ENCODE measurements at regions not wholly inside any gene's neighbourhood (a gene's known extent, or its start where the extent isn't known, plus 50 kb on each side); places are given as distances from the start of the nearest gene placed in this dataset.

DNA sequence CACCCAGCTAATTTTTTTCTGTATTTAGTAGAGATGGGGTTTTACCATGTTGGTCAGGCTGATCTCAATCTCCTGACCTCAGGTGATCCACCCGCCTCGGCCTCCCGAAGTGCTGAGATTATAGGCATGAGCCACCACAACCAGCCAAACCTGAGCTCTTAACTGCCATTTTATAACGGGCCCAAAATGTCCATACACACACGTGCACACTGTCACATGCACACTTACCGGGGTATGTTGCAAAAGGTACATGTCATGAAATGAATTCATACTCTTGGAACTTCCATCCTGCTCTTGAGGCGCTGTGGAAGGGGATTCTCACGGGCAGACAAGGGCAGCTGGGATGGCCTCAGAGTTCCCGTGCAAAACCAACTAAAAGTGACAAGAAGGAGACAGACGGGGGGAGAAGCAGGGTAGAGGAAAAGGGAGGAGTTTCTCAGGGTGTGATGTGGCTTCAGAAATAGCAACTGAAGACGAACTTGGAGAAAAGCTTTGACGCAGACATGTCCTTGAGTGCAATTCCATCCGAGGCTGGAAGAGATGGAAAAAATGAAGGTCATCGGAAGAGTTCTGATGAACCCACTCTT lies 110.9 kb downstream of the BDH1 start:
- Histone ChIP-seq H3K36me3 (ENCODE audit: low read depth) (no peaks in the 10 kb centered on the region), H3K9me3 (no peaks in the 10 kb centered on the region), H3K4me3 (no peak overlapping the region), H3K4me1 (ENCODE audit: low read depth) (no peaks in the 10 kb centered on the region)
- no peak for DNase-seq
- intact Hi-C loops (cut with DNase I, micrococcal nuclease): no loop called here
- no peak for ATAC-seq
- TF ChIP-seq, protein P1, sequence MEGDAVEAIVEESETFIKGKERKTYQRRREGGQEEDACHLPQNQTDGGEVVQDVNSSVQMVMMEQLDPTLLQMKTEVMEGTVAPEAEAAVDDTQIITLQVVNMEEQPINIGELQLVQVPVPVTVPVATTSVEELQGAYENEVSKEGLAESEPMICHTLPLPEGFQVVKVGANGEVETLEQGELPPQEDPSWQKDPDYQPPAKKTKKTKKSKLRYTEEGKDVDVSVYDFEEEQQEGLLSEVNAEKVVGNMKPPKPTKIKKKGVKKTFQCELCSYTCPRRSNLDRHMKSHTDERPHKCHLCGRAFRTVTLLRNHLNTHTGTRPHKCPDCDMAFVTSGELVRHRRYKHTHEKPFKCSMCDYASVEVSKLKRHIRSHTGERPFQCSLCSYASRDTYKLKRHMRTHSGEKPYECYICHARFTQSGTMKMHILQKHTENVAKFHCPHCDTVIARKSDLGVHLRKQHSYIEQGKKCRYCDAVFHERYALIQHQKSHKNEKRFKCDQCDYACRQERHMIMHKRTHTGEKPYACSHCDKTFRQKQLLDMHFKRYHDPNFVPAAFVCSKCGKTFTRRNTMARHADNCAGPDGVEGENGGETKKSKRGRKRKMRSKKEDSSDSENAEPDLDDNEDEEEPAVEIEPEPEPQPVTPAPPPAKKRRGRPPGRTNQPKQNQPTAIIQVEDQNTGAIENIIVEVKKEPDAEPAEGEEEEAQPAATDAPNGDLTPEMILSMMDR (IDR thresholded peaks at IDR 0.05): no peak

DNA sequence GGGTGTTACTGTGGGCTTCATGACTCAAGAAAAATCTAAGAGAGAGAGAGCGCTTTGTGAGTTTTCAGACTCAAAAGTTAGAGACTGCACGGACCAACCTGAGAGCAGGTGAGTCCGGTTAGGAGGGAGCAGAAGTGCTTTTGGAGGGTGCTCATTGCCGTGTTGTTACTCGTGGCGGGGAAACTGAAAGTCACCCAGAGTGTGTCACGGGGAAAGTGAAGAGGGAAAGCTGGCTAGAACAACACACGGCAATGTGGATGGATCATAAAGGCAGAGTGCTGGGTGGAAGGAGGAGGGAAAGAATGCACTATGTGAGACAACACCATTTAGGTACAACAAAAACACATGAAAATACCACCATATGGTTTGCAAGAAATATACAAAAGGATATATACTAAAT lies 112.3 kb downstream of the BDH1 start:
- ATAC-seq (no peak), DNase-seq (no peak)
- Histone ChIP-seq H3K36me3 (ENCODE audit: low read depth) (no peaks in the 10 kb centered on the region), H3K9me3 (no peaks in the 10 kb centered on the region), H3K4me3 (no peak overlapping the region), H3K4me1 (ENCODE audit: low read depth) (no peaks in the 10 kb centered on the region)
- TF ChIP-seq, protein P1 (IDR thresholded peaks at IDR 0.05): no peak
- intact Hi-C loops (cut with DNase I, micrococcal nuclease): no loop called here

DNA sequence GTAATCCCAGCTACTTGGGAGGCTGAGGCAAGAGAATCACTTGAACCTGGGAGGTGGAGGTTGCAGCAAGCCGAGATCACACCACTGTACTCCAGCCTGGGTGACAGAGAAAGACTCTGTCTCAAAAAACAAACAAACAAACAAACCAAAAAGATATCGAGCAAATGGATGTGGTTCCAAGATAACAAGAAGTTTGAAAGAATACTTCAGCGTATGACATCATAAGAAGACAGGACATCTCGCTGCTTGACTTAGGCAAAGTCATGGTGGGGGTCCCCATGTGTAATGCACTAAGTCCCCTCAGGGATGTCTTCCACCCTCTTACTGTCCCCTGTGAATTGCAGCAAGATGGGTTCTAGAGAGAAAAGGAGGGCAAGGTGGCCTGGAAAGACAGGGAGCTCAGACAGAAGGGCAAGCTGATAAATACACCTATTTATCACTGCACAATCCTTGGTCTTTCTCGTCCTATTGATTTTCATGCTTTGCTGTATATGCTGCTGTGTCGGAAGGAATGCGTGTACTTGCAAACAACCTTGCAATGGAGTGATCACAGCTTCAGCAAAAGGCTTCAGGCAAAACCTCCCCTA lies 115.0 kb downstream of the BDH1 start:
- TF ChIP-seq, protein P1 (IDR thresholded peaks at IDR 0.05): no peak
- H3K36me3 ChIP-seq (ENCODE audit: low read depth): no peaks in the 10 kb centered on the region
- no peaks in the 10 kb centered on the region for H3K4me1 ChIP-seq (ENCODE audit: low read depth)
- no peak overlapping the region for H3K4me3 ChIP-seq
- DNase-seq (no peak), ATAC-seq (no peak)
- intact Hi-C loops (cut with DNase I, micrococcal nuclease): no loop called here
- no peaks in the 10 kb centered on the region for H3K9me3 ChIP-seq

DNA sequence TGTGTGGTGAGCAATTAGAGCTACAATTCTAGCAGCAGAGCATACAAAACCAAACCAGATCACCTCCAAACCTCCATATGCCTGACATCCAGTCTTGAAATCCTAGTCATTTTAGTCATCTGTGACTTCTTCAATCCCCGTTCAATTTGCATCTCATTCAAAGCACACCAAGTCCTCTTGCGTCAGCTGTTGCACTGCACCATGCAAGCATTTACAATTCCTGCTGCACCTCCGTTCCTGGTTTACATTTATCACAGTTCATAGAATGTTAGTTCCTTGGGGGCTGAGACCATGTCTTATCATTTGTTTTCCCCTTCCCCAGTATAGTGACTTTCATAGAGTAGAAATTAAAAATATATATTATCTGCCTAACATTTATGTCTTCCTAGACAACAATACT lies 116.9 kb downstream of the BDH1 start:
- no peak for ATAC-seq
- intact Hi-C loops (cut with DNase I, micrococcal nuclease): no loop called here

DNA sequence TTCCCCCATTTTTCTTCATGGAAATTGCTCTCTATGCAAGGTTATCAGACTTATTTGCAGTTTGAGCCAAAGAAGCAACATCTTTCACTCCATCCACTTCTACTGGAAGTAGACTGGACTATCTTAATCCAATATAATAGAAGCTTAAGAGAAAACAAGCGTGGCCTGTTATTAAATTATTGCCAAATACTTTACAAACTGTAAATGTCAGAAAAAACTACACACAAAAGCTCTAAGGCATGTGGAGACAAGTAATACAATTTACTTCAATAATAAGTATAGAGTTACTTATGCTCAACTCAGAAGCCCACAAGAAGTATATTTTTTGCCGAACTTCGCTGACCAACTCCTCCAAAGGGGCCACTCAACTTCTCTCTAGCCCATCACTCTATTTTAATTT lies 120.3 kb downstream of the BDH1 start:
- intact Hi-C loops (cut with DNase I, micrococcal nuclease): no loop called here
- TF ChIP-seq, protein P1 (IDR thresholded peaks at IDR 0.05): no peak
- H3K4me1 ChIP-seq (ENCODE audit: low read depth): no peaks in the 10 kb centered on the region
- H3K9me3 ChIP-seq: no peaks in the 10 kb centered on the region
- ATAC-seq (no peak), DNase-seq (no peak)
- H3K36me3 ChIP-seq (ENCODE audit: low read depth): no peaks in the 10 kb centered on the region
- H3K4me3 ChIP-seq: no peak overlapping the region

More for the DNA sequence above, 116.9 kb downstream of the BDH1 start:
- TF ChIP-seq, protein P1 (IDR thresholded peaks at IDR 0.05): no peak
- Histone ChIP-seq H3K36me3 (ENCODE audit: low read depth) (no peaks in the 10 kb centered on the region), H3K4me1 (ENCODE audit: low read depth) (no peaks in the 10 kb centered on the region), H3K9me3 (no peaks in the 10 kb centered on the region), H3K4me3 (no peak overlapping the region)
- no peak for DNase-seq
